Tibial artery (tissue), 4 donors: ENCODE measurements at regions not wholly inside any gene's neighbourhood (a gene's known extent, or its start where the extent isn't known, plus 50 kb on each side); places are given as distances from the start of the nearest gene placed in this dataset.

Source experiments
- DNase-seq, 2 donors: peaks; one replicate each; pipeline ENCODE4 v3.0.0-alpha.2; 2019
- H3K27ac ChIP-seq, 2 donors: fragments of 200-600 bp; sonication (generic) in 1 of 2; 1 replicate in 1 of 2; 2 replicates in 1 of 2; pipeline ENCODE4 v1.5.1; 2018 to 2019; ENCODE audit warnings: mild to moderate bottlenecking in 1 of 2
- H3K27me3 ChIP-seq, 2 donors: fragments of 200-600 bp; sonication (generic) in 1 of 2; one replicate each; pipeline versions ENCODE4 v1.5.1 to v1.6.0; 2016 to 2019
- H3K36me3 ChIP-seq, 3 donors: fragments of 200-600 bp; sonication (generic) in 2 of 3; one replicate each; pipeline ENCODE4 v1.5.1; 2016 to 2019; ENCODE audit warnings: mild to moderate bottlenecking in 2 of 3
- H3K4me1 ChIP-seq, 4 donors: fragments of 200-600 bp; sonication (generic) in 2 of 4; 1 replicate in 3 of 4; 2 replicates in 1 of 4; pipeline ENCODE4 v1.5.1; 2016 to 2019
- H3K4me3 ChIP-seq, 2 donors: fragments of 200-600 bp; sonication (generic) in 1 of 2; 1 replicate in 1 of 2; 2 replicates in 1 of 2; pipeline ENCODE4 v1.5.1; 2018 to 2019; ENCODE audit warnings: mild to moderate bottlenecking in 2 of 2
- H3K9me3 ChIP-seq, 3 donors: fragments of 200-600 bp; sonication (generic) in 1 of 3; one replicate each; pipeline ENCODE4 v1.5.1; 2016 to 2019
- intact Hi-C: fragments of 100-400 bp; cut with DNase I; formaldehyde crosslinking; loops from one replicate; pipeline ENCODE4 v1.15.0; 2023; ENCODE audit warnings: low total_unique reads
- TF ChIP-seq, protein P1 (sequence below), 2 experiments: fragments of 200-600 bp in 1 of 2; fragments of 450-650 bp in 1 of 2; IDR thresholded peaks; one replicate each; pipeline ENCODE4 v1.5.1; 2017 to 2019; ENCODE audit warnings: antibody characterized with exemption in 2 of 2, mild to moderate bottlenecking in 1 of 2, moderate library complexity in 1 of 2

DNA sequence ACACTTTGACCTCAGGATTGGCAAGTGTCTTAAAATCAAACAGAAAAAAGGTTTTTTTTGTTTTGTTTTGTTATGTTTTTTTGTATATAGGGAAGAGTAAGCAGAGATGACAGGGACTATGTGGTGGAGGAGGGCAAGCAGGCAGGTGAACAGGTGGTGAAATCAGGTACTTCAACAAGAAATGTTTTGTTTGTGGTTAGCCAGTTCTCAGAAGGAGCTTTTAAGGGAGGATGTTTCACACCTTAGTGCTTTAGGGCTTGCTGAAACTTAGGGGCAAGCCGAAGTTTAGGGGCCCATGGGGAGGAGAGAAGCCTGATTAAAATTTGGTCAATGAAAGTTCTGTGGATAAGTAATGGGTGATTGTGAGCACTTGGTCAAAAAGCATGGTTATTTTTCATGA is 370.7 kb upstream of the SLCO3A1 start:
- Histone ChIP-seq H3K4me3 (no peak overlapping the region), H3K36me3 (no peaks in the 10 kb centered on the region), H3K27me3 (no peaks in the 10 kb centered on the region), H3K27ac (no peak overlapping the region), H3K4me1 (no peaks in the 10 kb centered on the region), H3K9me3 (no peaks in the 10 kb centered on the region)
- no peak for DNase-seq
- intact Hi-C loops, result no loop called here
- TF ChIP-seq, protein P1, sequence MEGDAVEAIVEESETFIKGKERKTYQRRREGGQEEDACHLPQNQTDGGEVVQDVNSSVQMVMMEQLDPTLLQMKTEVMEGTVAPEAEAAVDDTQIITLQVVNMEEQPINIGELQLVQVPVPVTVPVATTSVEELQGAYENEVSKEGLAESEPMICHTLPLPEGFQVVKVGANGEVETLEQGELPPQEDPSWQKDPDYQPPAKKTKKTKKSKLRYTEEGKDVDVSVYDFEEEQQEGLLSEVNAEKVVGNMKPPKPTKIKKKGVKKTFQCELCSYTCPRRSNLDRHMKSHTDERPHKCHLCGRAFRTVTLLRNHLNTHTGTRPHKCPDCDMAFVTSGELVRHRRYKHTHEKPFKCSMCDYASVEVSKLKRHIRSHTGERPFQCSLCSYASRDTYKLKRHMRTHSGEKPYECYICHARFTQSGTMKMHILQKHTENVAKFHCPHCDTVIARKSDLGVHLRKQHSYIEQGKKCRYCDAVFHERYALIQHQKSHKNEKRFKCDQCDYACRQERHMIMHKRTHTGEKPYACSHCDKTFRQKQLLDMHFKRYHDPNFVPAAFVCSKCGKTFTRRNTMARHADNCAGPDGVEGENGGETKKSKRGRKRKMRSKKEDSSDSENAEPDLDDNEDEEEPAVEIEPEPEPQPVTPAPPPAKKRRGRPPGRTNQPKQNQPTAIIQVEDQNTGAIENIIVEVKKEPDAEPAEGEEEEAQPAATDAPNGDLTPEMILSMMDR (IDR thresholded peaks at IDR 0.05), result no peak

DNA sequence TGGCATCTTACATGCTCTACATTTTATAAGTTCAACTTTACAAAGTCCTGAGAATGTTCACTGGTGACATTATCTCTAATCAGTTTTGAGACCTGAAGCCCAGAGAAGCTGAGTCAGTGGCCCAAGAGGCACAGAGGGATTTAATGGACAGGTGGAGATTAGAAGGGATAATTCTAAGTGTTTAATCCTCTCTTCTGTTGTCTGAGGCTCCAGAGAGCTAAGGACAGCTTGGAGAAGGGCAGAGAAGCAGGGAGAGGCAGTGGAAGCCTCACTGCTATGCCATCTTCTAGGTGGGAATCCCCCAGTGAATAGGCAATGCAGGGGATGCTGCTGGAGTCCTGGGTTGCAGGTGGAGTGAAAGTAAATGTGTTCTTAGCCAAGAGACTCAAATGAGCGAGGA is 369.4 kb upstream of the SLCO3A1 start:
- Histone ChIP-seq H3K9me3 (no peaks in the 10 kb centered on the region), H3K36me3 (no peaks in the 10 kb centered on the region), H3K4me3 (no peak overlapping the region), H3K27me3 (no peaks in the 10 kb centered on the region), H3K27ac (no peak overlapping the region), H3K4me1 (no peaks in the 10 kb centered on the region)
- no peak for DNase-seq
- intact Hi-C loops, result no loop called here
- TF ChIP-seq, protein P1 (IDR thresholded peaks at IDR 0.05), result no peak

DNA sequence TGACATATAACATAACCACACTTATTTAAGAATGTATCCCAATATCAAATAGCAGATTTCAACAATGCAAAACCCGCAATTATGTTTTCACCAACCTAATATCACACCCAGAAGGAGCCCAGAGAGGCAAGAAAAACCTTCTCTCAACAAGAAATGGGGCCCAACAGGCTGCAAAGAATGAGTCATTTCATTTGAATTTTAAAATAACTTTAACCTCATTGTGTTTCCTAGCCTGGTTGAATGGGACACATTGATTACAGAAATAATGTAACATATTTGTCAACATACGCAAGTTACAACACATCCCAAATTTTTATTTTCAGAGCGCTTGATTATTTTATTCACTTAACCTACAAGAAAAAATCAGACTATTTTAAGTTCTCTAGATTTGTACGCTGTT is 365.1 kb upstream of the SLCO3A1 start:
- H3K4me3 ChIP-seq, result no peak overlapping the region
- H3K27ac ChIP-seq, result no peak overlapping the region
- no peaks in the 10 kb centered on the region for H3K27me3 ChIP-seq
- intact Hi-C loops, result no loop called here
- no peaks in the 10 kb centered on the region for H3K36me3 ChIP-seq
- DNase-seq, result no peak
- H3K4me1 ChIP-seq, result no peaks in the 10 kb centered on the region
- TF ChIP-seq, protein P1 (IDR thresholded peaks at IDR 0.05), result no peak
- H3K9me3 ChIP-seq, result no peaks in the 10 kb centered on the region

DNA sequence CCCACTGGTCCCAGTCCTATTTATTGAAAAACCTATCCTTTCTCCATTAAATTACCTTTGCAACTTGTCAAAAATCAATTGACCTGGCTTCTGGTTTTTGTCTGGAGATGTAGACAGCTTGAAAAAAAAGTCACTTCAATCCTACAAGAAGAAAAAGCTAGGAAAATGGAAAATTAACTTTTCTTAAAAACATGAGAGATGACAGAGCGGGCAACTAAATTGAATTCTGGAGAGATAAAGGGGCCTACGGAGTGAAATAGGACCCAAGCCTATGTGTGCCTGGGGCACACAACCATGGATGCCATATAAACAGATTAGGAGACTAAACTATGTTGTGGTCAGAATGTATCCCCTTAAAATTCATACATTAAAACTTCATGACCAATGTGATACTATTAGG is 363.3 kb upstream of the SLCO3A1 start:
- no peak for DNase-seq
- H3K4me3 ChIP-seq, result no peak overlapping the region
- intact Hi-C loops, result no loop called here
- H3K9me3 ChIP-seq, result no peaks in the 10 kb centered on the region
- no peaks in the 10 kb centered on the region for H3K4me1 ChIP-seq
- no peak overlapping the region for H3K27ac ChIP-seq
- H3K36me3 ChIP-seq, result no peaks in the 10 kb centered on the region
- no peaks in the 10 kb centered on the region for H3K27me3 ChIP-seq
- TF ChIP-seq, protein P1 (IDR thresholded peaks at IDR 0.05), result no peak

DNA sequence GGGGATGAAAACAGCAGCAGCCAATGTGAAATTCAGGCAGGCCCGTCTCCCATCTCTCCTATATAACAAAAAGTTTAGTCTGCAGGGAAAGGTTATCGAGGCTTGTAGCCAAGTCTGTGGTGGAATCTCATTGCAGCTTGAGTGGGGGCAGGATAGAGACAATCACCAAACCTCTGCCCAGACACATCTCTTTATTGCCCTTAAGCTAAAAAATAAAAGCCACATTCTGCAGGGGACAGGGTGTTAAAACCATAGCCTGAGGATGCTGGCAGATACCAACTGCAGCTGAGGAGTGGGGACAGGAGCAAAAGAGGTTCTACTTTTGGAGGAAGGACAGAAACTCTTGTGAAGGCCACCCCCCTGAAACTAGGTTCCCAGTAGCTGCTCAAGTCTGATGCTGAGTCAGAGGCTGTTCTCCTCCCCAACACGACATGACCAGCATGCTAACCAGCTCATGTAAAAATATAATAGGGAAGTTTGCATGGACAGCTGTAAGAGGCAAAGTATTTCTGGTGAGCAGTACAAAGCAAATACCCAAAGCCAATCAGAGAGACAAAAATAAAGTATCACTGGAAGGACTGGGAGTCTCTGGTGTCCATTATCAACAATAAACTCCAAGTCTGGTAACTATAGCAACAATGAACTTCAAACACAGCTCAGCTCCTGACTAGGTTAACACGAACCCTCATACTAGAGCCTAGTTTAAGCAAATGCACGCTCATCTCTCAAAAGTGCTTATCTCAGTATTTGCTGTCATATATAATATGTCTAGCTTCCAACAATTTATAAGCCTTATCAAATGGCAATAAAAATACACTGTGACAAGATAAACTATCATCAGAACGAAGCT is 362.2 kb upstream of the SLCO3A1 start:
- Histone ChIP-seq H3K27ac (no peak overlapping the region), H3K27me3 (no peaks in the 10 kb centered on the region), H3K9me3 (no peaks in the 10 kb centered on the region), H3K4me1 (no peaks in the 10 kb centered on the region), H3K4me3 (no peak overlapping the region), H3K36me3 (no peaks in the 10 kb centered on the region)
- DNase-seq, result no peak
- TF ChIP-seq, protein P1 (IDR thresholded peaks at IDR 0.05), result no peak
- intact Hi-C loops, result no loop called here
